ENCODE measurements at regions not wholly inside any gene's neighbourhood (a gene's known extent, or its start where the extent isn't known, plus 50 kb on each side); places are given as distances from the start of the nearest gene placed in this dataset.

- Histone ChIP-seq H3K4me1 (ENCODE audit: insufficient read depth, low read length) (no peaks in the 10 kb centered on the region), H3K4me3 (ENCODE audit: insufficient read depth, low read depth, low read length) (no peak overlapping the region), H3K36me3 (ENCODE audit: insufficient read depth, low read length) (no peaks in the 10 kb centered on the region), H3K27me3 (ENCODE audit: insufficient read depth, low read length) (no peaks in the 10 kb centered on the region), H3K27ac (ENCODE audit: low read depth, low read length) (no peak overlapping the region), H3K9ac (ENCODE audit: low read length) (no peak overlapping the region), H3K79me2 (ENCODE audit: insufficient read depth, low read length) (no peaks in the 10 kb centered on the region), H2AFZ (ENCODE audit: low read depth, low read length) (no peak overlapping the region), H3K4me2 (ENCODE audit: low read length) (no peak overlapping the region), H4K20me1 (ENCODE audit: insufficient read depth, low read length) (no peaks in the 10 kb centered on the region), H3K9me3 (ENCODE audit: insufficient read depth, low read depth, low read length) (no peaks in the 10 kb centered on the region)
- H3K9me3 Mint-ChIP-seq (ENCODE audit: unreplicated experiment) = peaks cover 3% of the 10 kb centered on the region
- H3K27ac Mint-ChIP-seq (ENCODE audit: unreplicated experiment) = no peak overlapping the region
- DNase-seq (ENCODE audit: low read depth) (no peak), FAIRE-seq (no peak)
- H3K36me3 Mint-ChIP-seq (ENCODE audit: low read depth, unreplicated experiment) = no peaks in the 10 kb centered on the region
- no peak overlapping the region for H3K4me3 Mint-ChIP-seq (ENCODE audit: unreplicated experiment)
- TF ChIP-seq, protein P1, sequence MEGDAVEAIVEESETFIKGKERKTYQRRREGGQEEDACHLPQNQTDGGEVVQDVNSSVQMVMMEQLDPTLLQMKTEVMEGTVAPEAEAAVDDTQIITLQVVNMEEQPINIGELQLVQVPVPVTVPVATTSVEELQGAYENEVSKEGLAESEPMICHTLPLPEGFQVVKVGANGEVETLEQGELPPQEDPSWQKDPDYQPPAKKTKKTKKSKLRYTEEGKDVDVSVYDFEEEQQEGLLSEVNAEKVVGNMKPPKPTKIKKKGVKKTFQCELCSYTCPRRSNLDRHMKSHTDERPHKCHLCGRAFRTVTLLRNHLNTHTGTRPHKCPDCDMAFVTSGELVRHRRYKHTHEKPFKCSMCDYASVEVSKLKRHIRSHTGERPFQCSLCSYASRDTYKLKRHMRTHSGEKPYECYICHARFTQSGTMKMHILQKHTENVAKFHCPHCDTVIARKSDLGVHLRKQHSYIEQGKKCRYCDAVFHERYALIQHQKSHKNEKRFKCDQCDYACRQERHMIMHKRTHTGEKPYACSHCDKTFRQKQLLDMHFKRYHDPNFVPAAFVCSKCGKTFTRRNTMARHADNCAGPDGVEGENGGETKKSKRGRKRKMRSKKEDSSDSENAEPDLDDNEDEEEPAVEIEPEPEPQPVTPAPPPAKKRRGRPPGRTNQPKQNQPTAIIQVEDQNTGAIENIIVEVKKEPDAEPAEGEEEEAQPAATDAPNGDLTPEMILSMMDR (IDR thresholded peaks at IDR 0.05; ENCODE audit: insufficient read depth, low read depth, low read length) = no peak
- no peak for TF ChIP-seq EZH2 (IDR thresholded peaks at IDR 0.05; ENCODE audit: insufficient read depth, low read length)
- no peaks in the 10 kb centered on the region for H3K27me3 Mint-ChIP-seq (ENCODE audit: low read depth, unreplicated experiment)
- H3K4me1 Mint-ChIP-seq (ENCODE audit: low read depth, unreplicated experiment) = no peaks in the 10 kb centered on the region
Observed at GRCh38 chr9:6113312-6113711, 97.9 kb upstream of the RANBP6 start.

- DNase-seq (ENCODE audit: low read depth) (no peak), FAIRE-seq (no peak)
- no peak overlapping the region for H3K4me2 ChIP-seq (ENCODE audit: low read length)
- H3K79me2 ChIP-seq (ENCODE audit: insufficient read depth, low read length) = no peaks in the 10 kb centered on the region
- no peaks in the 10 kb centered on the region for H3K36me3 ChIP-seq (ENCODE audit: insufficient read depth, low read length)
- no peak overlapping the region for H3K27ac Mint-ChIP-seq (ENCODE audit: unreplicated experiment)
- no peaks in the 10 kb centered on the region for H3K9me3 ChIP-seq (ENCODE audit: insufficient read depth, low read depth, low read length)
- H3K9me3 Mint-ChIP-seq (ENCODE audit: unreplicated experiment) = no peaks in the 10 kb centered on the region
- H3K4me1 ChIP-seq (ENCODE audit: insufficient read depth, low read length) = no peaks in the 10 kb centered on the region
- no peak overlapping the region for H3K9ac ChIP-seq (ENCODE audit: low read length)
- peaks cover 10% of the 10 kb centered on the region for H3K4me1 Mint-ChIP-seq (ENCODE audit: low read depth, unreplicated experiment)
- H3K27me3 Mint-ChIP-seq (ENCODE audit: low read depth, unreplicated experiment) = no peaks in the 10 kb centered on the region
- H3K4me3 Mint-ChIP-seq (ENCODE audit: unreplicated experiment) = no peak overlapping the region
- H4K20me1 ChIP-seq (ENCODE audit: insufficient read depth, low read length) = no peaks in the 10 kb centered on the region
- H2AFZ ChIP-seq (ENCODE audit: low read depth, low read length) = no peak overlapping the region
- H3K27ac ChIP-seq (ENCODE audit: low read depth, low read length) = no peak overlapping the region
- TF ChIP-seq EZH2 (IDR thresholded peaks at IDR 0.05; ENCODE audit: insufficient read depth, low read length) = no peak
- TF ChIP-seq, protein P1 (IDR thresholded peaks at IDR 0.05; ENCODE audit: insufficient read depth, low read depth, low read length) = no peak
- H3K36me3 Mint-ChIP-seq (ENCODE audit: low read depth, unreplicated experiment) = no peaks in the 10 kb centered on the region
- no peak overlapping the region for H3K4me3 ChIP-seq (ENCODE audit: insufficient read depth, low read depth, low read length)
- no peaks in the 10 kb centered on the region for H3K27me3 ChIP-seq (ENCODE audit: insufficient read depth, low read length)
Observed at GRCh38 chr9:6109986-6110385, 94.6 kb upstream of the RANBP6 start.

GRCh38 chr9:6109571-6109970 is 94.1 kb upstream of the RANBP6 start:
- peaks cover 10% of the 10 kb centered on the region for H3K4me1 Mint-ChIP-seq (ENCODE audit: low read depth, unreplicated experiment)
- H3K4me2 ChIP-seq (ENCODE audit: low read length) = no peak overlapping the region
- no peaks in the 10 kb centered on the region for H3K9me3 Mint-ChIP-seq (ENCODE audit: unreplicated experiment)
- H3K36me3 Mint-ChIP-seq (ENCODE audit: low read depth, unreplicated experiment) = no peaks in the 10 kb centered on the region
- no peaks in the 10 kb centered on the region for H4K20me1 ChIP-seq (ENCODE audit: insufficient read depth, low read length)
- no peak overlapping the region for H2AFZ ChIP-seq (ENCODE audit: low read depth, low read length)
- no peaks in the 10 kb centered on the region for H3K79me2 ChIP-seq (ENCODE audit: insufficient read depth, low read length)
- H3K4me1 ChIP-seq (ENCODE audit: insufficient read depth, low read length) = no peaks in the 10 kb centered on the region
- no peaks in the 10 kb centered on the region for H3K27me3 Mint-ChIP-seq (ENCODE audit: low read depth, unreplicated experiment)
- no peak overlapping the region for H3K9ac ChIP-seq (ENCODE audit: low read length)
- H3K27ac ChIP-seq (ENCODE audit: low read depth, low read length) = no peak overlapping the region
- FAIRE-seq = no peak
- H3K4me3 ChIP-seq (ENCODE audit: insufficient read depth, low read depth, low read length) = no peak overlapping the region
- H3K4me3 Mint-ChIP-seq (ENCODE audit: unreplicated experiment) = no peak overlapping the region
- TF ChIP-seq, protein P1 (IDR thresholded peaks at IDR 0.05; ENCODE audit: insufficient read depth, low read depth, low read length) = no peak
- TF ChIP-seq EZH2 (IDR thresholded peaks at IDR 0.05; ENCODE audit: insufficient read depth, low read length) = no peak
- H3K27ac Mint-ChIP-seq (ENCODE audit: unreplicated experiment) = no peak overlapping the region
- no peak for DNase-seq (ENCODE audit: low read depth)
- no peaks in the 10 kb centered on the region for H3K27me3 ChIP-seq (ENCODE audit: insufficient read depth, low read length)
- no peaks in the 10 kb centered on the region for H3K9me3 ChIP-seq (ENCODE audit: insufficient read depth, low read depth, low read length)
- no peaks in the 10 kb centered on the region for H3K36me3 ChIP-seq (ENCODE audit: insufficient read depth, low read length)
